ENCODE measurements at regions not wholly inside any gene's neighbourhood (a gene's known extent, or its start where the extent isn't known, plus 50 kb on each side); places are given as distances from the start of the nearest gene placed in this dataset.
"Not testable (repeated sequence)": the region's sequence is repeated elsewhere in the genome, so short reads cannot be mapped to it uniquely, and the experiment has no call there.

- TF ChIP-seq CTCF (IDR thresholded peaks at IDR 0.05; ENCODE audit: poor library complexity, severe bottlenecking); POLR2AphosphoS5 (IDR thresholded peaks at IDR 0.05); EP300 (conservative IDR thresholded peaks at IDR 0.05; ENCODE audit: poor library complexity, severe bottlenecking); RAD21 (conservative IDR thresholded peaks at IDR 0.05); TAF1 (IDR thresholded peaks at IDR 0.05; ENCODE audit: low read depth); EZH2 (IDR thresholded peaks at IDR 0.05; ENCODE audit: borderline replicate concordance, insufficient read depth, low read length, poor library complexity, severe bottlenecking); REST (IDR thresholded peaks at IDR 0.05; ENCODE audit: borderline replicate concordance); MXI1 (conservative IDR thresholded peaks at IDR 0.05; ENCODE audit: poor library complexity, severe bottlenecking): not testable (repeated sequence)
Observed at GRCh38 chr2:237005341-237005740, 80.3 kb upstream of the COPS8 start.

All from neural cell (in vitro differentiated cells).